HK-2 (cell line): ENCODE measurements at regions not wholly inside any gene's neighbourhood (a gene's known extent, or its start where the extent isn't known, plus 50 kb on each side); places are given as distances from the start of the nearest gene placed in this dataset.

Experiments
- DNase-seq: peaks from one replicate; pipeline ENCODE4 v3.0.0-alpha.2; 2018; ENCODE audit not compliant: unreplicated experiment

- no peak for DNase-seq
These were observed 144.2 kb upstream of the ZNF507 start for GRCh38 chr19:32201211-32201610.

GRCh38 chr19:32201636-32202051 is 143.8 kb upstream of the ZNF507 start:
- no peak for DNase-seq

GRCh38 chr19:32202244-32202643 is 143.2 kb upstream of the ZNF507 start:
- no peak for DNase-seq

GRCh38 chr19:32203161-32203560 is 142.2 kb upstream of the ZNF507 start:
- DNase-seq = no peak

GRCh38 chr19:32206065-32206464 is 139.3 kb upstream of the ZNF507 start:
- no peak for DNase-seq

- no peak for DNase-seq
These were observed 137.3 kb upstream of the ZNF507 start for GRCh38 chr19:32208060-32208459.

GRCh38 chr19:32219392-32219791 is 126.0 kb upstream of the ZNF507 start:
- DNase-seq = no peak

GRCh38 chr19:32219881-32220472 is 125.4 kb upstream of the ZNF507 start:
- no peak for DNase-seq

GRCh38 chr19:32220951-32221350 is 124.5 kb upstream of the ZNF507 start:
- DNase-seq = no peak

GRCh38 chr19:32222556-32222955 is 122.9 kb upstream of the ZNF507 start:
- DNase-seq = no peak

GRCh38 chr19:32223106-32223505 is 122.3 kb upstream of the ZNF507 start:
- DNase-seq = no peak

- no peak for DNase-seq
These were observed 121.6 kb upstream of the ZNF507 start for GRCh38 chr19:32223595-32224370.

GRCh38 chr19:32224371-32225244 is 120.8 kb upstream of the ZNF507 start:
- DNase-seq = peak; percentile 63

GRCh38 chr19:32227561-32228165 is 117.7 kb upstream of the ZNF507 start:
- DNase-seq = no peak

- DNase-seq = no peak
These were observed 115.0 kb upstream of the ZNF507 start for GRCh38 chr19:32230441-32230840.

- DNase-seq = no peak
These were observed 114.4 kb upstream of the ZNF507 start for GRCh38 chr19:32231020-32231419.

- DNase-seq = no peak
These were observed 113.7 kb upstream of the ZNF507 start for GRCh38 chr19:32231691-32232090.

GRCh38 chr19:32232449-32232848 is 113.0 kb upstream of the ZNF507 start:
- no peak for DNase-seq

- no peak for DNase-seq
These were observed 112.3 kb upstream of the ZNF507 start for GRCh38 chr19:32233091-32233490.

GRCh38 chr19:32233885-32234284 is 111.5 kb upstream of the ZNF507 start:
- DNase-seq = no peak

GRCh38 chr19:32234663-32235217 is 110.7 kb upstream of the ZNF507 start:
- DNase-seq = no peak

GRCh38 chr19:32238076-32238475 is 107.3 kb upstream of the ZNF507 start:
- DNase-seq = no peak
